CD4-positive, alpha-beta T cell treated with Interferon gamma for 1 hour (primary cell): ENCODE measurements at regions not wholly inside any gene's neighbourhood (a gene's known extent, or its start where the extent isn't known, plus 50 kb on each side); places are given as distances from the start of the nearest gene placed in this dataset.

Source experiments
- DNase-seq: peaks from one replicate; pipeline ENCODE4 v3.0.0-alpha.2; 2020

GRCh38 chr14:66435683-66436082 lies 50.5 kb upstream of the CCDC196 start:
- no peak for DNase-seq
